Stimulated activated CD8-positive, alpha-beta memory T cell treated with anti-CD3 and anti-CD28 coated beads, Interleukin-7, amount 100 ng/mL, for 48 hours (primary cell): ENCODE measurements at regions not wholly inside any gene's neighbourhood (a gene's known extent, or its start where the extent isn't known, plus 50 kb on each side); places are given as distances from the start of the nearest gene placed in this dataset.
"Not testable (repeated sequence)": the region's sequence is repeated elsewhere in the genome, so short reads cannot be mapped to it uniquely, and the experiment has no call there.

Experiments
- DNase-seq, 2 donors: peaks; one replicate each; pipeline ENCODE4 v3.0.0-alpha.2; 2020; ENCODE audit warnings: low read depth in 1 of 2; ENCODE audit errors: extremely low read depth in 1 of 2

DNA sequence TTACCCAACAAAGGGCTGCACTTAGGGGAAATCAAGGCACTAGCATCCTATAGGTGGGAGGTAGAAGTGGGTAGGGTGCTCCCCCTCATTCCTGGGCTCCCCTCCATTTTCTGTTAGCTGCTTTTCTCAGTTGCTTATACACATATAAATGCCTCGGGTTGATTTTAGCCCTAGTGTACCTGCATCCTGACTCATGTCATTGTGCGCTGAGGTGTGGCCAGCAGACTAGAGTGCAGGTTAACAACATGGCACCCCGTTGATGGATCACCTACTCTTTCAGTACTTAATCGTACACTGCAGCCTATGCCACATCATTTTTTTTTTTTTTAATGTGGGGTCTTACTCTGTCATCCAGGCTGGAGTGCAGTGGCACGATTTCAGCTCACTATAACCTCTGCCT, 144.0 kb upstream of the ITGB1 start:
- DNase-seq = no peak

DNA sequence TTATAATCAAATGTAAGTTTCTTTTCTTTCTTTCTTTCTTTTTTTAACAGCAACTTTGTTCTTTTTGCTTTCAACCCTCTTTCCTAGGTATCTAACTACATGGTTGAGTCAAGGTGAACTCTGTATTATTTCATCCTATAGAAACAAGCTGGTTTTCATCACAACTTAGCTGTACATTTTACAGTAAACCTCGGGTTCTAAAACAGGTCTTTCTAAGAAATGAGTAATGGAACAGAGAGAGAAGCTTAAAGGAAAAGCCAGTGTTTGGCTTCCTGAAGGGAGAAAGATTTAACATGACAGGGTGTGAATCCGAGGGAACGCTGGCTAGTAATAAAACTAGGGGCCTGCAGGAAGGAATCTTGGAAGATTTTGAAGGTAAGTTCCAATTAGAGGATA, 143.4 kb upstream of the ITGB1 start:
- DNase-seq = no peak

DNA sequence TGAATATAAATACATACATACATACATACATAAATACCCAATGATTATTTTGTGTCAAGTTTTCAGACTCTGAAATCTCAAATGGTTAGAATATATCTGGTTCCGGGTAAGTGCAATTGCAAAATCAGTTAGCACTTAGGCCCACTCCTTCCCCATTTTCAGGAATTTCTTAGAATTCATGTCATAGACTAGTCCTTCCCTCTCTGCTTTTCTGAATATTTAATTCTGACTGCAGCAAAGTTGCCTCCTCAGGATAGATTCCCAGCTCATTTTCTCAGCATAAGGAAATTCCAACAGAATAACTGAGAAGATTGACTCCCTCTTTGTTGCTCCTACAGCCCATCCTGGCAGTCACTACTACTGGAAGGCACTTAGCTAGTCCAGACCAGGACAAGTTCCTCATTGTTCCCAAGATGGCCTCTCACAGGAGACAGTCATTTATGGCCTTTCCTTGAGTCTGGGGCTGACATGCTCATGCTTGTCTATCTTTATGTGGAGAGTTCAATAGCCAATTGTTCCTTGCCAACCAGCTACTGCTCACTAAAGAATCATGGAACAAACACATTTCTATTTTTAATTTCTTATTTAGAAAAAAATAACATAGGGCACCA, 142.9 kb upstream of the ITGB1 start:
- no peak for DNase-seq

DNA sequence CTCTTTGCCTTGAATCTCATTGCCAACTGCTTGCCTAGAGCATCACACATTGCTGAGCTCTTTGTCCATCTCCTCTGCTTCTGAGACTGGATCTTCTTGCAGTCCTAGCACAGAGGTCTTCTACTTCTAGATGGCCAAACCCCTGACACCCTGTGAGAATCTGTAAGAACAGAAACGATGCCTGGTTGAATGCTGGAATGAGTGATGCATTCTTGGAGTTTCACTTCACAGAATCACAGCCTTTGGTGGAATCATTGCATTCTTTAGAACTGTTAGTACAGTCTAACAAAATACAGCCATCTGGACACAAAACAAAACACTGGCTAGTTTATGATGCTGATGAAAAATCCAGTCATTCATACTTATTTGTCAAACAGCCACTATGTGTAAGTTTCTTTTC, 141.7 kb upstream of the ITGB1 start:
- no peak for DNase-seq

DNA sequence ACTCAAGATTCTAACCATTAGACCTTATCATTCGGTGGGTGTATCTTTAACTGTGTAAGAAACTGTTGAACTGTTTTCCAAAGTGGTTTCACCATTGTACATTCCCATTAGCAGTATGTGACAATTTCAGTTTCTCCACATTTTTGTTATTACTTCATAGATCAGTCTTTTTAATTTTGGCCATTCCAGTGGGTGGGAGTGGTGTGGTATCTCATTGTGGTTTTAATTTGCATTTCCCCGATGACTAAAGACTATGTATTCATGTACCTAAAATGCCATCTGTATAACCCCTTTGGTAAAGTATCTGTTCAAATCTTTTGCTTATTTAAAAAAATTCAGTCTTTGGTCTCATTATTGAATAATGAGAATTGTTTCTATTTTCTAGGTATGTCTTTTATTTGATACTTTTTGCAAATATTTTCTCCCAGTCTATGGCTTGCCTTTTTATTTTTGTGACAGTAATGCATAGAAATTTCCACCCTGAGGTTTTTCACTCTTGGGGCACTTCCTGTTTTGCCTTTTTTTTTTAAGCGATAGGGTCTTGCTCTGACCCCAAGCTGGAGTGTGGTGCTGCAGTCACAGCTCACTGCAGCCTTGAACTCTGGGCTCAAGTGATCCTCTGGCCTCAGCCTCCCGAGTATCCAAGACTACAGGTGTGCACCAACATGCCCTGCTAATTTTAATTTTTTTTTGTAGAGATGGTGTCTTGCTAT, 141.1 kb upstream of the ITGB1 start:
- no peak for DNase-seq

DNA sequence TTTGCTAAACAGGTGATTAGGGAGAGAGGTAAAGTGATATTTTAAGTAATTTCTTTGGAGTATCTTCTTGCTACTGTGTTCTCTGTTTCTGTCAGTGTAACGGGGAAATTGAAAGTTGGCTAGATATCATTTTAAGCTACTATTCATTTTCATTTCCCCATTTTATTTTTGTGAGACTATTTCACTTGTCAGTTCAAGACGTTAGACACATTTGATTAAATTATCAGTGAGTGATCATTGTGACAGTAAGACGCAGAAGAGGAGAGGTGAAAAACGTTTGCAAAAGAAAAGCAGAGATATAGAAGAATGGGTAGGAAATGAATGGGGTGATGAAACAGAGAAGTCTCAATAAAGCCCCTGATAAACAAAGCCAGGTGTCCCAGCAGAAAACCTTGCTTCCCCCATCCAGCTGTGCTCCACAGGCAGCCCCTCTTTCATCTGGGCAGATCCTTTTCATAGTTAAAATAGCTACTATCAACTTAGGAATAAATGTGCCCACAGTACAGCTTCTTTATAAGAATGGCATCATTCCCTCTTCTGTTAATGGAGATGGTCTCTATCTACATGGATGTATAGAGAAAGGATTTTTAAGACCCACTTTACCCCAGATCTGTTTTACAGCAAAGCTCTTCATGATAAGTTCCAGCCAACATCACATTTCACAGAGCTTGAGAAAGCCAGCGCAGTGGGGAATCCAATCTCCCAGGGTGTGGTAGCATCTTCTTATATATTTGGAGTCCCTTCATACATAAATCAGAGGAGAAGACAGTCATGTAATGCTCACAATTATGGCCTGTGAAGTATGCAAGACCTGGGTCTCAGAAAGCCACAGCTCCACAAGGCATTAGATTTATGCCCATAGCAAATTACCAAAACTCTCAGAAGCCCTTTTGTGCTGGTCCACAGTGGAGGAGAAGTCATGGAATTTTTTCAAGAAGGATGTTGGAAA, 138.1 kb upstream of the ITGB1 start:
- DNase-seq = no peak

DNA sequence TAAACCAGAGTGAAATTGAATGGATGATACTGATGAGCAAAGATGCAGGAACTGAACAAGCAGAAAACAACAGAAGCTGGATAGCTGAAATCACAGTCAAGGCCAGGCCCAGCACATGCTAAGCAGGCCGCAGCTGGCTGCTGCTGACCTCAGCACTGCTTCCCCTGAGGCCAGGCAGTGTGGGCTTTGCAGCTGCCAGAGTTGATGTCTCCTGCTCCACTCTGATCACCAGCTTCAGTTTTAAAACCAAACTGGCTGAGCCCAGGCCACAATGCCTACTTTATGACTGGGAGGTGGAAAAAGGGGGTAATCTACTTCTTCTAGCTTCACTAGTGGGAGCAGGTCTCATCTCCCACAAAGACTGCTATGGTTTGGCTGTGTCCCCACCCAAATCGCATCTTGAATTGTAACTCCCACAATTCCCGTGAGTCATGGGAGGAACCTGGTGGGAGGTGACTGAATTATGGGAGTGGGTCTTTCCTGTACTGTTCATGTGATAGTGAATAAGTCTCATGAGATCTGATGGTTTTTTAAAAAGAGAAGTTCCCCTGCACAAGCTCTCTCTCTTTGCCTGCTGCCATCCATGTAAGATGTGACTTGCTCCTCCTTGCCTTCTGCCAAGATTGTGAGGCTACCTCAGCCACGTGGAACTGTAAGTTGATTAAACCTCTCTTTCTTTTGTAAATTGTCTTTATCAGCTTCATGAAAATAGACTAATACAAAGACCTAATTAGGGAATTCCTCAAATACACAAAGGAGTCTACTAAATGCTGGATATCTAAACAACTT, 136.4 kb upstream of the ITGB1 start:
- DNase-seq = no peak

DNA sequence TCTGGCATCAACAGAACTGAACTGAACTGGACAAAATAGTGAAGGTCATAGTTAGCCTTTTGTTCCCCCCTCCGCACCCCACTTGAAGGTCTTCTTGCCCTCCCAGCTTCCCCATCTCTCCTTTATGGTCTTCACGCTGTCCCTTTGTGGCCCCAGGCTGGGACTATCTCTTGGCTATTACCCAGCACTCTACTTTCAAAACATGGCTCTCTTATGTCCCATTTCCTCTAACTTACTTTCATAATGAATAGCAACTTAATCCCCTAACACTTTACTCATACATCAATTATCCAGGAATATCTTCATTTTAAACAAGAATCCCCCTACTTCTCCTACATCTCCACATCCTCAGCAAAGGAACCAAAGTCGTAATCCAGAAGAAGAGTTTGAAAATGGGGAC, 135.3 kb upstream of the ITGB1 start:
- DNase-seq = no peak

DNA sequence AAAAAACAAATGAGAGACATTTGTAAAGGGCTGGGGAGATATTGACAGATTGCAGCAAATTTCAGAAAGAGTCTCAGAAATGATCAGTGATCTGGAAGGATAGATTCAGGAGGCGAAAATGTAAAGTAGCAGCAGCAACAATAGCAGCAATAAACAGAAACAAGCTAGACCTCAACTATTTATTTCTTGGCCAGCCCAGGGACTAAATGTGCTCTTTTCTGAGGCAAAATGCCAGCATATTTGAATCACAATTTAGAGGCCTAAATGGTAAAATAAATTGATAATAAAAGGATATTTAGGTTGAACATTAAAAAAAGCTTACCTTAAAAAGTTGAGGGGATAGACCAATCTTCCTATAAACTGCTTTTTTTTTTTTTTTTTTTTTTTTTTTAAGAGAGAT, 134.6 kb upstream of the ITGB1 start:
- no peak for DNase-seq

DNA sequence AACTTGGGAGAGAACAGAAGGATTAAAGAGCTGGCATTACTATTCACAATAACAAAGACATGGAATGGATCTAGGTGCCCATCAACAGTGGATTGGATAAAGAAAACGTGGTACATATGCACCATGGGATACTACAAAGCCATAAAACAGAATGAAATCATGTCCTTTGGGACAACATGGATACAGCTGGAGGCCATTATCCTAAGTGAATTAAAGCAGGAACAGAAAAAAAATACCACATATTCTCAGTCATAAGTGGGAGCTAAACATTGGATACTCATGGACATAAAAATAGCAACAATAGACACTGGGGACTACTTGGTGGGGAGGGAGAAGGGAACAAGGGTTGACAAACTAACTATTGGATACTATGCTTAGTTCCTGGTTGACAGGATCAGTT, 133.2 kb upstream of the ITGB1 start:
- no peak for DNase-seq

DNA sequence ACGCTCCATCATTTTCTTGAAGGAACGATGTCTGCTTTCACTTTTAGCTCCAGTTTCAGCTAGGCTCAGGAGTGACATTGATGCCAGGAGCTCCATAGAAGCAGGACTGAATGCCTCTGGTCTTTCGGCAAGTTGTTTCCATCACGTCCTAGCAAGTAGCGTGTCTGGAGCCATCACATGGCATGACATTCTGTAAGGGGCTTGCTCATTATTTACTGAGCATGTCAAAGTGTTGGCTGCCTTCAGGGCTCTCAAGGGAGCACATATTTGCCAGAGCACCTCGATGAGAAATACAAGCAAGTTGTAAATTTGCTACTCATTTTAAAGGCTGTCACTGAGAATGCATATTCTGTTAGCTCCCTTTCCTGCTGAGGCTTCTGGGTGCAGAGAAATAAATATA, 131.0 kb upstream of the ITGB1 start:
- no peak for DNase-seq

DNA sequence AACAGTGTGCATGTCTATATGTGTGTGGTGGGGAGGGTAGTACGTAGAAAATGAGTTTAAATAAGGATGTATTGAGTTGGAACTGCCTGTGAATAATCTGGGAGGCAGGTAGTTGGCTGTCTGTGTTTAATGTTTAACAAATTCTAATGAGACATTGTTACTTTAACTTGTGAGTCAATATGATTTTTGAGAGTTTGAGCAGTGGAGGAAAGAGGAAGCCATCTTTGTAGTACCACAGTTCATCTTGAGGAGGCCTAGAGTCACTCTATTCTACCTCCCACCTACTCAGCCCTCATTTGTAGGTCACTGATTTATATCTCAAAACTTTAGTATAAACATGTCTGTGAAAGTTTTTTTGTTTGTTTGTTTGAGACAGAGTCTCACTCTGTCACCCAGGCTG, 129.9 kb upstream of the ITGB1 start:
- DNase-seq = no peak

DNA sequence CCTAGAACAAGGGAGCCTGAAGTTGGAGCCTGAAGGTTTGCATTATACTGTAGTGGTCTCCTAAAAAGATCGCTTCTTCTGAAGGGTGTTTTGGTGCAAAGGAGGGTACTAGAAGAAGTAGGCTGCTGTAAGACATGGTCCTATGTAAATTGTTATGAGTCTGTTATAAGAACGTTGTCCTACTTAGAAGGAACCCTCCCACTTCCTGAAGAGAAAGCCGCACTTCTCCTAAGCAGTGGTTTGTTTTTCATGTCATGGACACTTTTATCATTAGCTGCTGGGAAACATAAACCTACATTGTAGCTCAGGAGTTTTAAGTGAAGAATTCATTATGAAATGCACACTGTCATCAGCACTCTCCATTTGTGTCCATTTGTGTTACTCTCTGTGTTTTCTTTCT, 129.1 kb upstream of the ITGB1 start:
- DNase-seq = no peak

DNA sequence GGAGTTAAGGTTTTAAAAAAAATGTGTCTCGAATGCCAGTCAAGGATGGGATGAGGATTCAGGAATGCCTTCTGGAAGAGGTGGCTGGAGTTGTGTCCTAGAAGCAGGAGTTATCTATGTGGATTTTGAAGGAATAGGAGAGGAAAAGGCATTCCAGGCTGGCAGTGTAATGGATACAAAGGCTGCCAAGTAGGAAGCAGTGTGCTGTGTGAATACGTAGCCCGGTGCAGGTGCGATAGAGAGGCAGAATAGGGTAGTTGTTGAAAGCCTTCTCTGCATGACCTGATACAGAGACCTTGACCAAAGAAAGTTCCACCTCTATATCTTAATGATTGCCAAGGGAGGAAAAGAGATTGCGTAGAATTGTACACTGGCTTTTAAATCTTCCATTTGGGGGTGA, 128.1 kb upstream of the ITGB1 start:
- no peak for DNase-seq

DNA sequence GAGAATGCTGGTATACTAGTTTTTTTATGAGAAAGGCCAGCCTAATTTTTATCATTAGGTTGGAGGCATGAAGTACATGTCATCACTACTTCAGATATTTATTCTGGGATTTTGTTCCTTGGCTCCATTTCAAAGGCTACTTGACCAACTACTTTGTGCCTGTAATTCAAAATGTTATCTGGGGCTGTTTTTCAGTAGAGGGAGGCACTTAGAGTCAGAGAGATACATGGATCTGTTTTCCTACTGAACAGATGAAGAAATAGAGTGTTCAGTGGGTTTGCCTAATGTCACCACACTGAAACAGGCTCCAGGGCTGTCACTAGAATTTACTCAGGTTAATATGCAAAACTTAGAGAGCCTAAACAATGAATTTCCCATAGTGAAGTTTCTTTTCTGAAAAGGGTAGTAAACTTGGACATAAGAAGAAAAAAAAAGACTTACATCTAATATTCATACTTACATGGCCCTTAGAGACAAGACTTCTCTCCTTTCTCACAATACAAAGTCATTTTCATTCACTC, 127.3 kb upstream of the ITGB1 start:
- DNase-seq = no peak

DNA sequence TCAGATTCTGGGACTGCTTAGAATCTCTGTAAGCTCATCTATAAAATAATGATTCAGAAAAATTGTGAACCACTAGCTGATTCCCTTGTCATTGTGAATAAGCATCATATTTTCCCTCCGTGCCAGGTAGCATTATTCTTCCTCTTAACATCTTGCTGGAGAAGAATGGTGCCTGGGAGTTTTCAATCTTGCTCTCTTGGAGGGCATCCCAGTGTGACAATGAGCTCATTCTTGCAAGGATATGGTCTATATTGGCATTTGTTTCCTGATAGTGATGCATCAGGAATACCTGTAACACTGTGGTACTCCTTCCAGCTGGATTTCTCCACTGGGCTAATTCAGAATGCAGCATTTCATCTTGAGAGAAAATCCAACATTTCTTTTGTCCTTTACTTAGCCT, 126.4 kb upstream of the ITGB1 start:
- DNase-seq = no peak

DNA sequence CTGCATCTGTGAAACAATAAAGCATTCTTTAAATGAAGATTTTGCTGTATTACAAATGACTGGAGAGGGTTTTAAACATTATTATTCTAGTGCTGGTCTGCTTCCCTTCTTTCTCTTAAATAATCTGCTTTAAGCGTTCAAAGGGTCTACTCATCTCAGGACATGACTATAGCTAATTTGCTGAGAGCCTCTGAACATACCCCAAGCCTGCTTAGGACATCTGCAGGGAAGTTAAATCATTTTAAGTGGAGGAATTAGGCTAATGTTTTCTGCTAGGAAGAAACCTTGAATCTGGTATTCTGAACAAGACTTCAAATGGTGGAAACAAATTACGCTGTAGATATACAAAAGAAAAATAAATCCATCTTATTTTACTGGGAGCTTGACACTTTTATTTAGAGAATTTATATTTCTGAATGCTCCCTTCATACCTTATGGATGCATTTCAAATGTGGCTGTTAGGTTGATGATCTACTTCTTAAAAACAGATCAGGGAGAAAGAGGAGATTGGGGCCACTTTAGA, 124.4 kb upstream of the ITGB1 start:
- no peak for DNase-seq

DNA sequence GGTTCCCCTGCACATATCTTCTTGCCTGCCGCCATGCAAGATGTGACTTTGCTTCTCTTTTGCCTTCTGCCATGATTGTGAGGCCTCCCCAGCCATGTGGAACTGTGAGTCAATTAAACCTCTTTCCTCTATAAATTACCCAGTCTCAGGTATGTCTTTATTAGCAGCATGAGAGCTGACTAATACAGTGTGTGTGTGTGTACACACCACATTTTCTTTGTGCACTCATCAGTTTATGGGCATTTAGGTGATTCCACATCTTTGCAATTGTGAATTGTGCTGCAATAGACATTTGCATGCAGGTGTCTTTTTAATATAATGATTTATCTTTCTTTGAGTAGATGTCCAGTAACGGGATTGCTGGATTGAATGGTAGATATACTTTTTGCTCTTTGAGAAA, 122.4 kb upstream of the ITGB1 start:
- DNase-seq = not testable (repeated sequence)

DNA sequence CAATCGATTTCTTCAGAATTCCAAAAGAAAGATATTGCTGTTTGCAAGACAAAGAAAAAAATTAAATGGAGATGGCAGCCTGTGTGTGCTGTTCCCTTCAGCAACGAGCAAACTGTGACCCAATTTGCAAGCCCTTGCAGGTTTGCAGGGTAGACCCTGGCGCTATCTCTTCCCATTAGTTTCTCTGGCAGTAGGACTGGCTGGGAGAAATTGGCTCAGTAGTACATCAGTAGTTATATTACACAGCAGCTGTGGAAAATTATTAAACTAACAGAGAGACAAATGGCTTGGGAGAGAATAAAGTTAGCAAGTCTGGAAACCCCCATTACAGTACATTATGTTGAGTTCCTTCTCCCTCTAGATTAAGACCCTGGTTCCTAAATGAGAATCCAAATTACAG, 116.4 kb upstream of the ITGB1 start:
- no peak for DNase-seq

DNA sequence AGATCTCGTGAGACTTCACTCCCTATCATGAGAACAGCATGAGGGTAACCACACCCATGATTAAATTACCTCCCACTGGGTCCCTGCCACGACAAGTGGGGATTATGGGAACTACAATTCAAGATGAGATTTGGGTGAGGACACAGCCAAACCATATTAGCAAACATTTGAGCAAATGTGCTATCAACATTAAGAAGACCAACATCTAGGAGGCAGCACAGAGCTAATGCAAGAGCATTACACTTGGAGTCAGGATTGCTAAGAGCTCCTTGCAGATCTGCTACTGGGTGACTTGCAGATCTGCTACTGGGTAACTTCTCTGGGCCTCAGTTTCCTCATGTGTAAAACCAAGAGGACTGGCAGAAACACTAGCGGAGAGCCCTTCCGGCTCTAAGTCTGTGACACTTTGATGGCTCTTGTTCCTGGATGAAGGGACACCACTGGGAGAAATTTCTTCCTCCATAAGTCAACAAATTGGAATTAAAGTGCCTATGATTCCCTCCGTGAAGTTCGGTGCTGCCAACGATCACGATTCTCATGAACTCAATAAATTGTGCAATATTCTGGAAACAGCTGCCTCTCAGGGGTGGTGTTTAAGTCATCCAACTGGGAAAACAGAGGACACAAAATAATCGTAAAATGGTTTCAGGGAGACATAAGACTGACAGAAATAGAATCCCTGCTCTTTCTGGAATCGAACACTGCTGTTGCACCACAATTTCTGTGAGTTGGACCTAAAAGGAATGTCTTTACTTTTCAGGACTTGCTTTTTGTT, 115.8 kb upstream of the ITGB1 start:
- DNase-seq = no peak
